H9 (cell line): ENCODE measurements at regions not wholly inside any gene's neighbourhood (a gene's known extent, or its start where the extent isn't known, plus 50 kb on each side); places are given as distances from the start of the nearest gene placed in this dataset.

Experiments
- DNase-seq: peaks from one replicate; pipeline ENCODE4 v3.0.0-alpha.2; 2017
- H2AFZ ChIP-seq: one replicate; pipeline ENCODE4 v1.6.1; 2013; ENCODE audit warnings: mild to moderate bottlenecking, low read length, control low read depth, moderate library complexity
- H2AK5ac ChIP-seq: 2 replicates; pipeline ENCODE4 v1.6.1; 2013; ENCODE audit warnings: low read length, control low read depth, mixed read lengths; ENCODE audit not compliant: insufficient read length
- H2BK120ac ChIP-seq: one replicate; pipeline ENCODE4 v1.6.1; 2013; ENCODE audit warnings: low read depth, mild to moderate bottlenecking, low read length, control low read depth, inconsistent platforms; ENCODE audit not compliant: poor library complexity, severe bottlenecking
- H2BK12ac ChIP-seq: 2 replicates; pipeline ENCODE4 v1.6.1; 2013; ENCODE audit warnings: low read length, control low read depth, mixed read lengths, low read depth; ENCODE audit not compliant: insufficient read length
- H2BK15ac ChIP-seq: 2 replicates; pipeline ENCODE4 v1.6.1; 2013; ENCODE audit warnings: low read depth, low read length, control low read depth
- H2BK20ac ChIP-seq: one replicate; pipeline ENCODE4 v1.6.1; 2013; ENCODE audit warnings: low read depth, mild to moderate bottlenecking, low read length, control low read depth, inconsistent platforms; ENCODE audit not compliant: poor library complexity, severe bottlenecking
- H2BK5ac ChIP-seq: 2 replicates; pipeline ENCODE4 v1.6.1; 2013; ENCODE audit warnings: low read length, control low read depth, mixed read lengths; ENCODE audit not compliant: insufficient read length
- H3K14ac ChIP-seq: 2 replicates; pipeline ENCODE4 v1.6.1; 2013; ENCODE audit warnings: low read length, control low read depth; ENCODE audit not compliant: insufficient read depth
- H3K18ac ChIP-seq: 2 replicates; pipeline ENCODE4 v1.6.1; 2013; ENCODE audit warnings: low read depth, mild to moderate bottlenecking, mixed read lengths, low read length, control low read depth; ENCODE audit not compliant: insufficient read length
- H3K23ac ChIP-seq: 2 replicates; pipeline ENCODE4 v1.6.1; 2013; ENCODE audit warnings: low read length, control low read depth, mixed read lengths, low read depth; ENCODE audit not compliant: insufficient read length
- H3K23me2 ChIP-seq: 2 replicates; pipeline ENCODE4 v1.6.1; 2013; ENCODE audit warnings: low read depth, mild to moderate bottlenecking, mixed read lengths, low read length, control low read depth; ENCODE audit not compliant: insufficient read length, poor library complexity, severe bottlenecking
- H3K27ac ChIP-seq: 2 replicates; pipeline ENCODE4 v1.5.1; 2013; ENCODE audit warnings: low read length, control low read depth, mixed read lengths, low read depth; ENCODE audit not compliant: insufficient read length
- H3K27me3 ChIP-seq: 2 replicates; pipeline ENCODE4 v1.6.1; 2013; ENCODE audit warnings: low read length, control low read depth, inconsistent platforms; ENCODE audit not compliant: insufficient read depth
- H3K4ac ChIP-seq: 2 replicates; pipeline ENCODE4 v1.6.1; 2013; ENCODE audit warnings: low read depth, mild to moderate bottlenecking, control low read depth, inconsistent platforms, low read length, moderate library complexity
- H3K4me1 ChIP-seq: 2 replicates; pipeline ENCODE4 v1.6.1; 2013; ENCODE audit warnings: low read length, control low read depth, inconsistent platforms; ENCODE audit not compliant: insufficient read depth
- H3K4me2 ChIP-seq: 2 replicates; pipeline ENCODE4 v1.6.1; 2013; ENCODE audit warnings: low read length, control low read depth, mixed read lengths; ENCODE audit not compliant: insufficient read length, insufficient read depth
- H3K56ac ChIP-seq: 2 replicates; pipeline ENCODE4 v1.6.1; 2013; ENCODE audit warnings: low read depth, mild to moderate bottlenecking, mixed read lengths, low read length, control low read depth; ENCODE audit not compliant: insufficient read length
- H3K79me1 ChIP-seq: 2 replicates; pipeline ENCODE4 v1.6.1; 2013; ENCODE audit warnings: low read depth, mild to moderate bottlenecking, moderate library complexity, low read length, control low read depth, inconsistent platforms; ENCODE audit not compliant: insufficient read depth, poor library complexity, severe bottlenecking
- H3K79me2 ChIP-seq: 2 replicates; pipeline ENCODE4 v1.6.1; 2013; ENCODE audit warnings: low read length, control low read depth, inconsistent platforms; ENCODE audit not compliant: insufficient read depth
- H3K9ac ChIP-seq: 2 replicates; pipeline ENCODE4 v1.6.1; 2013; ENCODE audit warnings: low read length, control low read depth, mixed read lengths; ENCODE audit not compliant: insufficient read length; ENCODE audit errors: extremely low read depth
- H3K9me3 ChIP-seq: one replicate; pipeline ENCODE4 v1.6.1; 2013; ENCODE audit warnings: low read depth, low read length, inconsistent platforms; ENCODE audit not compliant: control insufficient read depth
- H3T11ph ChIP-seq: one replicate; pipeline ENCODE4 v1.6.1; 2013; ENCODE audit warnings: mild to moderate bottlenecking, low read length, control low read depth, inconsistent platforms
- H4K20me1 ChIP-seq: one replicate; pipeline ENCODE4 v1.6.1; 2013; ENCODE audit not compliant: control insufficient read depth, insufficient read length, insufficient read depth
- H4K5ac ChIP-seq: 2 replicates; pipeline ENCODE4 v1.6.1; 2013; ENCODE audit warnings: low read depth, mild to moderate bottlenecking, mixed read lengths, low read length, control low read depth; ENCODE audit not compliant: insufficient read length
- H4K8ac ChIP-seq: replicated peaks from 2 replicates; pipeline ENCODE4 v1.6.1; 2013; ENCODE audit warnings: low read length, control low read depth, mixed read lengths, low read depth; ENCODE audit not compliant: insufficient read length
- H4K91ac ChIP-seq: 2 replicates; pipeline ENCODE4 v1.6.1; 2013; ENCODE audit warnings: low read depth, mild to moderate bottlenecking, moderate library complexity, mixed read lengths, low read length, control low read depth; ENCODE audit not compliant: insufficient read length
- H3K27ac Mint-ChIP-seq, 3 experiments: 2 replicates in 2 of 3; 3 replicates in 1 of 3; pipeline ENCODE4 v1.8.0; 2020 to 2021; ENCODE audit warnings: mixed read lengths in 3 of 3, mild to moderate bottlenecking in 1 of 3, moderate library complexity in 1 of 3
- H3K27me3 Mint-ChIP-seq: 2 replicates; pipeline ENCODE4 v1.8.0; 2021; ENCODE audit warnings: low read depth, mild to moderate bottlenecking, moderate library complexity, mixed read lengths
- H3K36me3 Mint-ChIP-seq, 3 experiments: 2 replicates in 2 of 3; 3 replicates in 1 of 3; pipeline ENCODE4 v1.8.0; 2020 to 2021; ENCODE audit warnings: low read depth in 3 of 3, mixed read lengths in 3 of 3; ENCODE audit not compliant: insufficient read depth in 1 of 3
- H3K4me1 Mint-ChIP-seq, 2 experiments: 2 replicates each; pipeline ENCODE4 v1.8.0; 2020; ENCODE audit warnings: mixed read lengths in 2 of 2
- H3K4me3 Mint-ChIP-seq, 2 experiments: 2 replicates in 1 of 2; 3 replicates in 1 of 2; pipeline ENCODE4 v1.8.0; 2020 to 2021; ENCODE audit warnings: mild to moderate bottlenecking in 2 of 2, mixed read lengths in 2 of 2, moderate library complexity in 1 of 2
- H3K9me3 Mint-ChIP-seq, 2 experiments: 2 replicates in 1 of 2; 3 replicates in 1 of 2; pipeline ENCODE4 v1.8.0; 2020; ENCODE audit warnings: mild to moderate bottlenecking in 2 of 2, mixed read lengths in 2 of 2, moderate library complexity in 1 of 2
- WGBS: extraction: QIAGEN DNeasy Blood & Tissue Kit; methylation state at CpG from one replicate; pipeline ENCODE4 v1.1.7; 2013; ENCODE audit warnings: missing lambda C conversion rate, low lambda C conversion rate, mixed read lengths; ENCODE audit not compliant: insufficient read length; ENCODE audit errors: extremely low coverage; 5-methylcytosine and 5-hydroxymethylcytosine counted together
- TF ChIP-seq, protein P1 (sequence below): fragments of 200-600 bp; sonication (generic); conservative IDR thresholded peaks from 3 replicates; pipeline ENCODE4 v1.8.0; 2021; ENCODE audit warnings: antibody characterized with exemption, mild to moderate bottlenecking

DNA sequence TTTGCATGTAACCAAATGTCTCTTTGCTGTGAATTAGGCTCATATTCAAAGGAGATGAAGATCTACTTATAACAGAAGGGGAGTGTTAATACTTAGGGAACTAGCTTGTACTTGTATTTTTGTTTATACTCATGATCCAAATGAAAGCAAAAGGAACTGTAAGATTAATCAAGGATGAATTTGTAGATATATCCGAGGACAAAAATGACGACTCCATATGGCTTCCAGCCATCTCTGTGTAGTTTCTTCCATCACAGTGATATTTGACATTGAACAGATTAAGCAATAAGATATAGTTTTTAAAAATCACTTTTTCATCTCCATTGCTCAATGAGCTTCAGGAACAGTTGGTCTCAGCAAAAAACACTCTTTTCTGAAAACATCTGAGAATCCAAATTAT, 257.4 kb upstream of the CAMK1G start:
- no peaks in the 10 kb centered on the region for H3K27me3 Mint-ChIP-seq

More for the DNA sequence above, 257.4 kb upstream of the CAMK1G start:
- Histone ChIP-seq H4K5ac (no peak overlapping the region), H3K4ac (no peak overlapping the region), H4K91ac (no peak overlapping the region), H3K23ac (no peak overlapping the region), H3K9me3 (no peaks in the 10 kb centered on the region), H3K4me1 (no peaks in the 10 kb centered on the region), H3K14ac (no peak overlapping the region), H3K56ac (no peak overlapping the region), H3K9ac (no peak overlapping the region), H2BK20ac (no peak overlapping the region), H3K27me3 (no peaks in the 10 kb centered on the region), H2BK120ac (no peak overlapping the region), H3K79me1 (no peaks in the 10 kb centered on the region), H3T11ph (no peak overlapping the region), H3K18ac (no peak overlapping the region), H2BK5ac (no peak overlapping the region), H2BK12ac (no peak overlapping the region), H3K4me2 (no peak overlapping the region), H4K20me1 (no peaks in the 10 kb centered on the region), H2AFZ (no peak overlapping the region), H3K79me2 (no peaks in the 10 kb centered on the region), H4K8ac (no peak overlapping the region), H2BK15ac (no peak overlapping the region), H3K27ac (no peak overlapping the region), H2AK5ac (no peak overlapping the region), H3K23me2 (no peaks in the 10 kb centered on the region)
- TF ChIP-seq, protein P1, sequence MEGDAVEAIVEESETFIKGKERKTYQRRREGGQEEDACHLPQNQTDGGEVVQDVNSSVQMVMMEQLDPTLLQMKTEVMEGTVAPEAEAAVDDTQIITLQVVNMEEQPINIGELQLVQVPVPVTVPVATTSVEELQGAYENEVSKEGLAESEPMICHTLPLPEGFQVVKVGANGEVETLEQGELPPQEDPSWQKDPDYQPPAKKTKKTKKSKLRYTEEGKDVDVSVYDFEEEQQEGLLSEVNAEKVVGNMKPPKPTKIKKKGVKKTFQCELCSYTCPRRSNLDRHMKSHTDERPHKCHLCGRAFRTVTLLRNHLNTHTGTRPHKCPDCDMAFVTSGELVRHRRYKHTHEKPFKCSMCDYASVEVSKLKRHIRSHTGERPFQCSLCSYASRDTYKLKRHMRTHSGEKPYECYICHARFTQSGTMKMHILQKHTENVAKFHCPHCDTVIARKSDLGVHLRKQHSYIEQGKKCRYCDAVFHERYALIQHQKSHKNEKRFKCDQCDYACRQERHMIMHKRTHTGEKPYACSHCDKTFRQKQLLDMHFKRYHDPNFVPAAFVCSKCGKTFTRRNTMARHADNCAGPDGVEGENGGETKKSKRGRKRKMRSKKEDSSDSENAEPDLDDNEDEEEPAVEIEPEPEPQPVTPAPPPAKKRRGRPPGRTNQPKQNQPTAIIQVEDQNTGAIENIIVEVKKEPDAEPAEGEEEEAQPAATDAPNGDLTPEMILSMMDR: no peak
- no peak for DNase-seq
- H3K4me1 Mint-ChIP-seq: peaks cover 2 to 20% of the 10 kb centered on the region in 2 experiments; a peak in 3 of 4 replicates
- H3K36me3 Mint-ChIP-seq: peaks cover 0 to 3% (median 0%) of the 10 kb centered on the region in 3 experiments; a peak in 1 of 7 replicates
- no CpG with 5 or more reads among the region's 2 CpGs for WGBS
- no peak overlapping the region for H3K27ac Mint-ChIP-seq
- no peak overlapping the region for H3K4me3 Mint-ChIP-seq
- peaks cover 0 to 2% of the 10 kb centered on the region in 2 experiments; a peak in 1 of 5 replicates for H3K9me3 Mint-ChIP-seq
